CD4-positive, CD25-positive, alpha-beta regulatory T cell (primary cell): ENCODE measurements at regions not wholly inside any gene's neighbourhood (a gene's known extent, or its start where the extent isn't known, plus 50 kb on each side); places are given as distances from the start of the nearest gene placed in this dataset.

Experiments
- ATAC-seq, 2 donors: fragments of 150-1000 bp; cut with Tn5 transposase; one replicate each; pipeline ENCODE4 v1.10.0; 2021; ENCODE audit warnings: low read depth in 2 of 2, moderate number of reproducible peaks in 2 of 2, moderate library complexity in 1 of 2
- DNase-seq, 3 donors: peaks; one replicate each; pipeline versions ENCODE4 v3.0.0 to v3.0.0-alpha.2; 2012 to 2022; ENCODE audit warnings: mixed read lengths in 1 of 3
- H3K27ac ChIP-seq: one replicate; pipeline ENCODE4 v1.7.0; 2013; ENCODE audit warnings: mild to moderate bottlenecking, low read length; ENCODE audit not compliant: insufficient read depth, poor library complexity, severe bottlenecking
- H3K27me3 ChIP-seq: one replicate; pipeline ENCODE4 v1.7.0; 2013; ENCODE audit warnings: low read length; ENCODE audit not compliant: control insufficient read depth, insufficient read depth
- H3K36me3 ChIP-seq: one replicate; pipeline ENCODE4 v1.7.0; 2013; ENCODE audit warnings: mild to moderate bottlenecking, low read length, moderate library complexity; ENCODE audit not compliant: control insufficient read depth, insufficient read depth
- H3K4me1 ChIP-seq: 2 replicates; pipeline ENCODE4 v1.7.0; 2013; ENCODE audit warnings: mild to moderate bottlenecking, low read length; ENCODE audit not compliant: insufficient read depth, control insufficient read depth, poor library complexity, severe bottlenecking
- H3K4me3 ChIP-seq: one replicate; pipeline ENCODE4 v1.7.0; 2013; ENCODE audit warnings: low read depth, mild to moderate bottlenecking, low read length, moderate library complexity
- H3K9me3 ChIP-seq, 2 experiments: 1 replicate in 1 of 2; 2 replicates in 1 of 2; pipeline ENCODE4 v1.7.0; 2013; ENCODE audit warnings: low read length in 2 of 2, mild to moderate bottlenecking in 1 of 2, moderate library complexity in 1 of 2; ENCODE audit not compliant: control insufficient read depth in 2 of 2
- H3K27ac Mint-ChIP-seq, 3 donors: one replicate each; pipeline ENCODE4 v1.8.0; 2020 to 2022; ENCODE audit warnings: mild to moderate bottlenecking in 3 of 3, mixed read lengths in 3 of 3, moderate library complexity in 2 of 3
- H3K27me3 Mint-ChIP-seq: one replicate; pipeline ENCODE4 v1.8.0; 2022; ENCODE audit warnings: mild to moderate bottlenecking, mixed read lengths
- H3K36me3 Mint-ChIP-seq: one replicate; pipeline ENCODE4 v1.8.0; 2020; ENCODE audit warnings: mixed read lengths
- H3K4me1 Mint-ChIP-seq, 4 donors: one replicate each; pipeline ENCODE4 v1.8.0; 2020 to 2022; ENCODE audit warnings: mixed read lengths in 4 of 4, mild to moderate bottlenecking in 1 of 4
- H3K4me3 Mint-ChIP-seq, 4 donors: one replicate each; pipeline ENCODE4 v1.8.0; 2020 to 2022; ENCODE audit warnings: mild to moderate bottlenecking in 4 of 4, mixed read lengths in 4 of 4, moderate library complexity in 3 of 4
- H3K9me3 Mint-ChIP-seq, 7 donors: one replicate each; pipeline ENCODE4 v1.8.0; 2020 to 2022; ENCODE audit warnings: mixed read lengths in 7 of 7, mild to moderate bottlenecking in 3 of 7, moderate library complexity in 2 of 7

- Mint-ChIP-seq H3K27ac (no peak overlapping the region), H3K36me3 (no peaks in the 10 kb centered on the region), H3K27me3 (peaks cover 11% of the 10 kb centered on the region), H3K4me1 (no peaks in the 10 kb centered on the region), H3K4me3 (no peak overlapping the region), H3K9me3 (peaks cover 0 to 1% (median 0%) of the 10 kb centered on the region in 7 donors)
- Histone ChIP-seq H3K4me1 (no peaks in the 10 kb centered on the region), H3K9me3 (no peaks in the 10 kb centered on the region), H3K27me3 (no peaks in the 10 kb centered on the region), H3K4me3 (no peak overlapping the region), H3K36me3 (no peaks in the 10 kb centered on the region), H3K27ac (no peak overlapping the region)
- DNase-seq (no peak), ATAC-seq (no peak)
These were observed 140.8 kb upstream of the CDH5 start for GRCh38 chr16:66225696-66226095.

- Mint-ChIP-seq H3K4me1 (no peaks in the 10 kb centered on the region), H3K4me3 (no peak overlapping the region), H3K9me3 (no peaks in the 10 kb centered on the region), H3K27ac (no peak overlapping the region), H3K27me3 (peaks cover 11% of the 10 kb centered on the region), H3K36me3 (no peaks in the 10 kb centered on the region)
- no peaks in the 10 kb centered on the region for H3K9me3 ChIP-seq
- H3K27ac ChIP-seq = no peak overlapping the region
- no peak for ATAC-seq
- no peak overlapping the region for H3K4me3 ChIP-seq
- no peaks in the 10 kb centered on the region for H3K4me1 ChIP-seq
- no peaks in the 10 kb centered on the region for H3K27me3 ChIP-seq
- no peaks in the 10 kb centered on the region for H3K36me3 ChIP-seq
- DNase-seq = no peak
These were observed 141.9 kb upstream of the CDH5 start for GRCh38 chr16:66224626-66225025.

- H3K36me3 Mint-ChIP-seq = no peaks in the 10 kb centered on the region
These were observed 142.3 kb upstream of the CDH5 start for GRCh38 chr16:66224186-66224585.

GRCh38 chr16:66223176-66223780 is 143.2 kb upstream of the CDH5 start:
- H3K27me3 Mint-ChIP-seq = peaks cover 14% of the 10 kb centered on the region
- H3K27me3 ChIP-seq = no peaks in the 10 kb centered on the region
- no peaks in the 10 kb centered on the region for H3K4me1 ChIP-seq
- H3K9me3 ChIP-seq = no peaks in the 10 kb centered on the region
- H3K4me3 Mint-ChIP-seq = no peak overlapping the region
- DNase-seq (no peak), ATAC-seq (no peak)
- H3K4me3 ChIP-seq = no peak overlapping the region
- H3K36me3 ChIP-seq = no peaks in the 10 kb centered on the region
- no peaks in the 10 kb centered on the region for H3K9me3 Mint-ChIP-seq
- H3K36me3 Mint-ChIP-seq = no peaks in the 10 kb centered on the region
- H3K27ac ChIP-seq = no peak overlapping the region
- no peak overlapping the region for H3K27ac Mint-ChIP-seq
- H3K4me1 Mint-ChIP-seq = no peaks in the 10 kb centered on the region

More at GRCh38 chr16:66224186-66224585, 142.3 kb upstream of the CDH5 start:
- Mint-ChIP-seq H3K27ac (no peak overlapping the region), H3K9me3 (no peaks in the 10 kb centered on the region), H3K27me3 (peaks cover 11% of the 10 kb centered on the region), H3K4me1 (no peaks in the 10 kb centered on the region), H3K4me3 (no peak overlapping the region)
- Histone ChIP-seq H3K9me3 (no peaks in the 10 kb centered on the region), H3K27ac (no peak overlapping the region), H3K4me3 (no peak overlapping the region), H3K36me3 (no peaks in the 10 kb centered on the region), H3K27me3 (no peaks in the 10 kb centered on the region), H3K4me1 (no peaks in the 10 kb centered on the region)
- ATAC-seq (no peak), DNase-seq (no peak)

- Histone ChIP-seq H3K36me3 (no peaks in the 10 kb centered on the region), H3K27me3 (no peaks in the 10 kb centered on the region), H3K4me3 (no peak overlapping the region), H3K4me1 (no peaks in the 10 kb centered on the region), H3K9me3 (no peaks in the 10 kb centered on the region), H3K27ac (no peak overlapping the region)
- no peak overlapping the region for H3K4me3 Mint-ChIP-seq
- ATAC-seq = no peak
- H3K27ac Mint-ChIP-seq = no peak overlapping the region
- H3K4me1 Mint-ChIP-seq = no peaks in the 10 kb centered on the region
- no peaks in the 10 kb centered on the region for H3K9me3 Mint-ChIP-seq
- no peak for DNase-seq
- H3K36me3 Mint-ChIP-seq = no peaks in the 10 kb centered on the region
- H3K27me3 Mint-ChIP-seq = peaks cover 14% of the 10 kb centered on the region
These were observed 143.7 kb upstream of the CDH5 start for GRCh38 chr16:66222756-66223155.

GRCh38 chr16:66220702-66221101 is 145.8 kb upstream of the CDH5 start:
- ATAC-seq (no peak), DNase-seq (peak in 1 of 3 donors; percentile 6)
- Histone ChIP-seq H3K36me3 (no peaks in the 10 kb centered on the region), H3K27ac (no peak overlapping the region), H3K4me3 (no peak overlapping the region), H3K4me1 (no peaks in the 10 kb centered on the region), H3K27me3 (no peaks in the 10 kb centered on the region), H3K9me3 (no peaks in the 10 kb centered on the region)
- no peaks in the 10 kb centered on the region for H3K9me3 Mint-ChIP-seq
- H3K36me3 Mint-ChIP-seq = no peaks in the 10 kb centered on the region
- no peaks in the 10 kb centered on the region for H3K4me1 Mint-ChIP-seq
- peaks cover 19% of the 10 kb centered on the region for H3K27me3 Mint-ChIP-seq
- H3K4me3 Mint-ChIP-seq = no peak overlapping the region
- H3K27ac Mint-ChIP-seq = no peak overlapping the region

- Histone ChIP-seq H3K27ac (no peak overlapping the region), H3K4me1 (no peaks in the 10 kb centered on the region), H3K27me3 (no peaks in the 10 kb centered on the region), H3K9me3 (no peaks in the 10 kb centered on the region), H3K4me3 (no peak overlapping the region), H3K36me3 (no peaks in the 10 kb centered on the region)
- peaks cover 24% of the 10 kb centered on the region for H3K27me3 Mint-ChIP-seq
- no peaks in the 10 kb centered on the region for H3K4me1 Mint-ChIP-seq
- no peak overlapping the region for H3K4me3 Mint-ChIP-seq
- no peaks in the 10 kb centered on the region for H3K9me3 Mint-ChIP-seq
- H3K36me3 Mint-ChIP-seq = no peaks in the 10 kb centered on the region
- no peak overlapping the region for H3K27ac Mint-ChIP-seq
- DNase-seq = no peak
- ATAC-seq = no peak
These were observed 147.0 kb upstream of the CDH5 start for GRCh38 chr16:66219491-66219890.

- no peaks in the 10 kb centered on the region for H3K27me3 ChIP-seq
- H3K4me1 ChIP-seq = no peaks in the 10 kb centered on the region
- H3K27ac Mint-ChIP-seq = no peak overlapping the region
- H3K36me3 Mint-ChIP-seq = no peaks in the 10 kb centered on the region
- H3K27me3 Mint-ChIP-seq = peaks cover 16% of the 10 kb centered on the region
- DNase-seq (no peak), ATAC-seq (no peak)
- H3K36me3 ChIP-seq = no peaks in the 10 kb centered on the region
- peaks cover 0 to 2% (median 0%) of the 10 kb centered on the region in 7 donors for H3K9me3 Mint-ChIP-seq
- no peak overlapping the region for H3K27ac ChIP-seq
- no peak overlapping the region for H3K4me3 Mint-ChIP-seq
- no peaks in the 10 kb centered on the region for H3K4me1 Mint-ChIP-seq
- H3K4me3 ChIP-seq = no peak overlapping the region
- no peaks in the 10 kb centered on the region for H3K9me3 ChIP-seq
These were observed 154.1 kb upstream of the CDH5 start for GRCh38 chr16:66212428-66212827.
